Keratinocyte (primary cell): ENCODE measurements at regions not wholly inside any gene's neighbourhood (a gene's known extent, or its start where the extent isn't known, plus 50 kb on each side); places are given as distances from the start of the nearest gene placed in this dataset.

Experiments
- EZH2 ChIP-seq: IDR thresholded peaks from one replicate; pipeline ENCODE4 v1.6.1; 2012; ENCODE audit warnings: inconsistent platforms, mild to moderate bottlenecking, low read length, moderate library complexity
- TF ChIP-seq, protein P1 (sequence below), 3 experiments: IDR thresholded peaks in 1 of 3; conservative IDR thresholded peaks in 1 of 3; optimal IDR thresholded peaks in 1 of 3; 2 replicates in 2 of 3; 3 replicates in 1 of 3; pipeline versions ENCODE3 to v1.5.1; 2011; ENCODE audit warnings: low read length in 3 of 3, mild to moderate bottlenecking in 3 of 3, moderate library complexity in 2 of 3, control low read depth in 1 of 3, inconsistent platforms in 1 of 3; ENCODE audit not compliant: insufficient read depth in 2 of 3; ENCODE audit errors: extremely low read depth in 1 of 3

DNA sequence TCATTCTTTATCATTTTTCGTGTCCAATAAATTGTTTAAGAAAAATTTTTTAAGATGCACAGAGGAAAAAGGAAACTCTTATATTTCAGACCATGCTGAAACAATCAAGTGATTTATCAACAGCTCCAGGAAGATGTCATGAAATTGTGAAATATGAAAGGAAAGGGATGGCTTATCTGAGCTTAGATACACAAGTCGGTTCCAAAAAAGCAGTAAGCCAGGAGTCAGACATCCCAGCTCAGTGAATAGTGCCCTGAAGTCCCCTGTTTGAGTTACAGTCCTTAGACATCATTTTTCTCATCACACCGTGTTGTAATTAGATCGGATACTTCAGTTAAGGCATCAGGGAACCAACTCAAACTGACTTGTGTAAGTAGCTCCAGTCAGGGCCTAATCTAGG, 91.0 kb upstream of the SSTR4 start:
- TF ChIP-seq, protein P1, sequence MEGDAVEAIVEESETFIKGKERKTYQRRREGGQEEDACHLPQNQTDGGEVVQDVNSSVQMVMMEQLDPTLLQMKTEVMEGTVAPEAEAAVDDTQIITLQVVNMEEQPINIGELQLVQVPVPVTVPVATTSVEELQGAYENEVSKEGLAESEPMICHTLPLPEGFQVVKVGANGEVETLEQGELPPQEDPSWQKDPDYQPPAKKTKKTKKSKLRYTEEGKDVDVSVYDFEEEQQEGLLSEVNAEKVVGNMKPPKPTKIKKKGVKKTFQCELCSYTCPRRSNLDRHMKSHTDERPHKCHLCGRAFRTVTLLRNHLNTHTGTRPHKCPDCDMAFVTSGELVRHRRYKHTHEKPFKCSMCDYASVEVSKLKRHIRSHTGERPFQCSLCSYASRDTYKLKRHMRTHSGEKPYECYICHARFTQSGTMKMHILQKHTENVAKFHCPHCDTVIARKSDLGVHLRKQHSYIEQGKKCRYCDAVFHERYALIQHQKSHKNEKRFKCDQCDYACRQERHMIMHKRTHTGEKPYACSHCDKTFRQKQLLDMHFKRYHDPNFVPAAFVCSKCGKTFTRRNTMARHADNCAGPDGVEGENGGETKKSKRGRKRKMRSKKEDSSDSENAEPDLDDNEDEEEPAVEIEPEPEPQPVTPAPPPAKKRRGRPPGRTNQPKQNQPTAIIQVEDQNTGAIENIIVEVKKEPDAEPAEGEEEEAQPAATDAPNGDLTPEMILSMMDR (optimal IDR thresholded peaks at IDR 0.05 in 1 of 3, IDR thresholded peaks at IDR 0.05 in 1 of 3, conservative IDR thresholded peaks at IDR 0.05 in 1 of 3; ENCODE audit: extremely low read depth in 1 of 3, insufficient read depth in 2 of 3, low read length in 3 of 3) = no peak
- TF ChIP-seq EZH2 = no peak
